ENCODE measurements at regions not wholly inside any gene's neighbourhood (a gene's known extent, or its start where the extent isn't known, plus 50 kb on each side); places are given as distances from the start of the nearest gene placed in this dataset.

GRCh38 chr5:167603135-167603534, 688.3 kb upstream of the WWC1 start:
- Histone ChIP-seq H3K9me3 (no peaks in the 10 kb centered on the region), H3K36me3 (no peaks in the 10 kb centered on the region), H3K4me1 (no peaks in the 10 kb centered on the region), H3K27me3 (no peaks in the 10 kb centered on the region), H3K4me3 (no peak overlapping the region), H3K27ac (no peak overlapping the region)
- ATAC-seq = no peak
- DNase-seq = no peak
- no peak for TF ChIP-seq CTCF (IDR thresholded peaks at IDR 0.05)
- intact Hi-C loops (cut with DNase I) = no loop called here

DNA sequence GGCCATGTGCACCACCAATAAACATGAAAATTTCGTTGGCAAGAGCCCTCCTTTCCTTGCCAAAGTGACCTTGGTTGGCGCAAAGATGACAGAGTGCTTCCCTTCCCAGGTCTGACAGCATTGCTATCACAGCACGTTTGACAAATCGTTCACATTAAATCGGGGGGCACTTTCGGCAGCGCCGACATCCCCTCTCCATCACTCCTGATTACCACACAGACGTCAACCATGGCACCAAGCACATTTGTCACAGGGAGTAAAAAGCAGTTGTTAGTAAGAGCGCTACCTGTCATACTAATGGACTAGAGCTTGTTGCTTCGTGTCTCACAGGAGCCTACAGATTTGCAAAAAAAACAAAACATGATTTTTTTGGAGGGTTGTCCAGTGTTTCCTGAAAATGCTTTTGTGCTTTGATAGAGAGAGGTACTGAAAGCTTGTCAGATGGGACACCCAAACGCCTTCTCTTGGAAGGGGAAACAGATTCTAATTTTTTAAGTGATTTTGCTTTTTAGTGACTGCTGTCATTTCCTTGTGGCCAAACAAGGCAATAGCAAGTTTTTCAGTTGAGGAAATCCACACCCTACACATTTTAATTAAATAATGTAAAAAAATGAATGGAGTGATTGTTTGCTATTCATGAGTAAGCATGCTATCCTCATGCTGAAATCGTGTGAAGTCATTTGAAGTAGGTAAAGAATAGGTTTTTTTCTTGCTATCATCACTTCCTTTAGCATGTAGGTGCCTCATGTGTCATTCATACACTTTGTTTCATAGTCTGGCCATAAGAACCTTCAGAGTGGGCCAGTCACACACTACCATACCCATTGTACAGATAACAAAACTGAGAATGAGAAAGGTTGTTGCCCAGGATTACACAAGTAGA, 682.8 kb upstream of the WWC1 start:
- TF ChIP-seq CTCF (IDR thresholded peaks at IDR 0.05) = no peak
- DNase-seq (no peak), ATAC-seq (no peak)
- no peaks in the 10 kb centered on the region for H3K36me3 ChIP-seq
- H3K4me1 ChIP-seq = no peaks in the 10 kb centered on the region
- intact Hi-C loops (cut with DNase I) = no loop called here
- H3K4me3 ChIP-seq = no peak overlapping the region
- H3K27ac ChIP-seq = no peak overlapping the region
- H3K27me3 ChIP-seq = no peaks in the 10 kb centered on the region
- H3K9me3 ChIP-seq = no peaks in the 10 kb centered on the region

- Histone ChIP-seq H3K4me1 (peaks cover 6% of the 10 kb centered on the region), H3K27me3 (no peaks in the 10 kb centered on the region), H3K36me3 (no peaks in the 10 kb centered on the region), H3K4me3 (no peak overlapping the region), H3K9me3 (no peaks in the 10 kb centered on the region), H3K27ac (no peak overlapping the region)
- TF ChIP-seq CTCF (IDR thresholded peaks at IDR 0.05) = no peak
- ATAC-seq = no peak
- intact Hi-C loops (cut with DNase I) = no loop called here
- no peak for DNase-seq
Measured at GRCh38 chr5:167614294-167615021, 677.0 kb upstream of the WWC1 start.

DNA sequence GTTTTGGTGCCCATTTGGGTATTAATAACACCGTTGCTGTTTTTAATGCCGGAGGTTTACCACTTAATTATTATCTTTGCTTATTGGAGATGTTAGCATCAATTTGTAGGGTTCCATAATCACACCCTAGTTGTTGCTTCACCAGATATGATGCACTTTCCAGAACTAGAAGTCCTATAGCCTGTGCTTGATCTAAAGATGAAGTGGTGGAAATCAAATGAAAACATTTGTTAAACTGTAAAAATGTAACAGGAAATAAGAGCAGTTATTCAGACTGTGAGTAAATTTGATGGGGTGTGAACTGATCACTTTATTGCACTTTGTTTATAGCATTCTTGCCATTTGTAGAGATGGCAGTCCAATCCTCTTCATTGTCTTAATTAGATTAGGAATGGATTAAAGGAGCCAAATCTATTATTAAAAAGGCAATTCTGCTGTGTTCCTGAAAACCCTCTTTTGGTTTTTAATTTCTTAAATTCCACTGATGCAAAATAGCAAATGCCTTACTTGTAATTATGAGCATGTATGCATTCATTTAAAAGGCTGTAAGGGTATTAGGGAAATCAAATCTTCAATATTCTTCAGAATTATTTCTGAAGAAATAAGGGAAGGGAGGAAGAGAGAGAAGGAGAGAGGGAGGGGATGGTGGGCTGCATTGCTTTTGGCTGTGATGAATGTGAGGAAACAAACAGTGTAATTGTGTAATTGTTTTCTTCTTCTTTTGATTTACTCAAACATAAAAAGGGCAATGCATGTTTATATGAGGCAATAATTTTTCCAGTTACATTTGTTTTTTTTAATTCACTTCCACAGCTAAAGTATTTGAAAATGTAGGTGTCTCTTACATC, 675.2 kb upstream of the WWC1 start:
- intact Hi-C loops (cut with DNase I) = no loop called here
- ATAC-seq = no peak
- no peak for TF ChIP-seq CTCF (IDR thresholded peaks at IDR 0.05)

DNA sequence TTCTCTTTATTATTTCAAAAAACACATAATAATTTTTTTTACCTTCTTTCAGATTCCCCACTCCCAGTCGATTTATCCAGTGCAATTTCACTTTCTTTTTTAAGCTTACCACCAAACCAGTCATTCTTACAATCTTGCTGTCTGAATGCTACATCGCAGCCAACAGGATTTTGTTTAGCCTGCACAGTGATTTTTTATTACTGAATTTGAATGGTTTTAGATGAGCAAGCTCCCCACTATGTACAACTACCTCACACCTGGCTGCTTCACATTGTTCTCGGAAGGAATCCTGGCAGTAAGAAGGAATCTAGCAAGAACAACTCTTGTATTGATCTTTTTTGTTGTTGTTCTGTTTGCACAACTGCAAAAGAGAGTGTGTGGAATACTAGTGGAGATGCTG, 668.1 kb upstream of the WWC1 start:
- DNase-seq (no peak), ATAC-seq (no peak)
- H3K36me3 ChIP-seq = no peaks in the 10 kb centered on the region
- H3K4me3 ChIP-seq = no peak overlapping the region
- H3K9me3 ChIP-seq = no peaks in the 10 kb centered on the region
- H3K4me1 ChIP-seq = no peaks in the 10 kb centered on the region
- H3K27me3 ChIP-seq = no peaks in the 10 kb centered on the region
- no peak for TF ChIP-seq CTCF (IDR thresholded peaks at IDR 0.05)
- intact Hi-C loops (cut with DNase I) = no loop called here
- no peak overlapping the region for H3K27ac ChIP-seq

More for the DNA sequence above, 675.2 kb upstream of the WWC1 start:
- Histone ChIP-seq H3K27me3 (no peaks in the 10 kb centered on the region), H3K36me3 (no peaks in the 10 kb centered on the region), H3K4me1 (peaks cover 6% of the 10 kb centered on the region), H3K27ac (no peak overlapping the region), H3K9me3 (no peaks in the 10 kb centered on the region), H3K4me3 (no peak overlapping the region)
- no peak for DNase-seq

All from upper lobe of right lung (tissue), 1 donor.